ENCODE measurements at regions not wholly inside any gene's neighbourhood (a gene's known extent, or its start where the extent isn't known, plus 50 kb on each side); places are given as distances from the start of the nearest gene placed in this dataset.

GRCh38 chr6:24010133-24010532 lies 115.9 kb upstream of the NRSN1 start:
- DNase-seq (ENCODE audit: low read depth), result no peak

GRCh38 chr6:24016286-24016685 lies 109.7 kb upstream of the NRSN1 start:
- DNase-seq (ENCODE audit: low read depth), result no peak

- DNase-seq (ENCODE audit: low read depth), result no peak
These were observed 109.2 kb upstream of the NRSN1 start for GRCh38 chr6:24016857-24017256.

- no peak for DNase-seq (ENCODE audit: low read depth)
These were observed 106.6 kb upstream of the NRSN1 start for GRCh38 chr6:24019393-24019792.

- no peak for DNase-seq (ENCODE audit: low read depth)
These were observed 106.2 kb upstream of the NRSN1 start for GRCh38 chr6:24019830-24020229.

- DNase-seq (ENCODE audit: low read depth), result no peak
These were observed 100.0 kb upstream of the NRSN1 start for GRCh38 chr6:24026050-24026449.

- DNase-seq (ENCODE audit: low read depth), result no peak
These were observed 94.5 kb upstream of the NRSN1 start for GRCh38 chr6:24031496-24031895.

- DNase-seq (ENCODE audit: low read depth), result no peak
These were observed 92.9 kb upstream of the NRSN1 start for GRCh38 chr6:24032896-24033688.

GRCh38 chr6:24043848-24044247 lies 82.2 kb upstream of the NRSN1 start:
- no peak for DNase-seq (ENCODE audit: low read depth)

- no peak for DNase-seq (ENCODE audit: low read depth)
These were observed 73.9 kb upstream of the NRSN1 start for GRCh38 chr6:24051942-24052589.

- DNase-seq (ENCODE audit: low read depth), result no peak
These were observed 73.4 kb upstream of the NRSN1 start for GRCh38 chr6:24052590-24052961.

- no peak for DNase-seq (ENCODE audit: low read depth)
These were observed 73.0 kb upstream of the NRSN1 start for GRCh38 chr6:24053057-24053456.

- DNase-seq (ENCODE audit: low read depth), result no peak
These were observed 71.6 kb upstream of the NRSN1 start for GRCh38 chr6:24054388-24054787.

- no peak for DNase-seq (ENCODE audit: low read depth)
These were observed 69.4 kb upstream of the NRSN1 start for GRCh38 chr6:24056567-24056966.

GRCh38 chr6:24057030-24057429 lies 69.0 kb upstream of the NRSN1 start:
- DNase-seq (ENCODE audit: low read depth), result no peak

GRCh38 chr6:24060982-24061754 lies 64.8 kb upstream of the NRSN1 start:
- DNase-seq (ENCODE audit: low read depth), result no peak

- peak; percentile 3 for DNase-seq (ENCODE audit: low read depth)
These were observed 61.9 kb upstream of the NRSN1 start for GRCh38 chr6:24064106-24064505.

- DNase-seq (ENCODE audit: low read depth), result no peak
These were observed 61.2 kb upstream of the NRSN1 start for GRCh38 chr6:24064832-24065231.

GRCh38 chr6:24069526-24069925 lies 56.5 kb upstream of the NRSN1 start:
- no peak for DNase-seq (ENCODE audit: low read depth)

- DNase-seq (ENCODE audit: low read depth), result no peak
These were observed 53.8 kb upstream of the NRSN1 start for GRCh38 chr6:24072038-24072746.

GRCh38 chr6:24076011-24076410 lies 50.0 kb upstream of the NRSN1 start:
- DNase-seq (ENCODE audit: low read depth), result no peak

Data from M059J (cell line).